RWPE2 (cell line): ENCODE measurements at regions not wholly inside any gene's neighbourhood (a gene's known extent, or its start where the extent isn't known, plus 50 kb on each side); places are given as distances from the start of the nearest gene placed in this dataset.

Source experiments
- ATAC-seq: fragments of 200-7000 bp; cut with Tn5 transposase; 3 replicates; pipeline ENCODE4 v1.9.1; 2021; ENCODE audit warnings: low read depth
- DNase-seq: peaks from one replicate; pipeline ENCODE4 v3.0.0-alpha.2; 2020; ENCODE audit warnings: low spot score
- H3K27ac ChIP-seq: fragments of 450-650 bp; 2 replicates; pipeline ENCODE4 v1.5.1; 2017; ENCODE audit warnings: mild to moderate bottlenecking; ENCODE audit not compliant: poor library complexity, severe bottlenecking
- H3K27me3 ChIP-seq: fragments of 250-450 bp; sonication (Bioruptor Pico); 2 replicates; pipeline ENCODE4 v1.5.1; 2021; ENCODE audit warnings: mild to moderate bottlenecking, moderate library complexity; ENCODE audit not compliant: insufficient read depth, poor library complexity, severe bottlenecking
- H3K36me3 ChIP-seq: fragments of 250-450 bp; sonication (Bioruptor Pico); 2 replicates; pipeline ENCODE4 v1.5.1; 2020; ENCODE audit warnings: low read depth, mild to moderate bottlenecking, moderate library complexity
- H3K4me1 ChIP-seq: fragments of 250-450 bp; sonication (Bioruptor Pico); 2 replicates; pipeline ENCODE4 v1.5.1; 2021; ENCODE audit warnings: mild to moderate bottlenecking, moderate library complexity; ENCODE audit not compliant: insufficient read depth, poor library complexity, severe bottlenecking
- H3K4me3 ChIP-seq: fragments of 250-450 bp; sonication (Bioruptor Pico); 2 replicates; pipeline ENCODE4 v1.5.1; 2021; ENCODE audit warnings: mild to moderate bottlenecking, moderate library complexity; ENCODE audit not compliant: severe bottlenecking
- H3K9me3 ChIP-seq: fragments of 250-450 bp; sonication (Bioruptor Pico); 2 replicates; pipeline ENCODE4 v1.5.1; 2021; ENCODE audit warnings: mild to moderate bottlenecking, moderate library complexity; ENCODE audit not compliant: severe bottlenecking
- CTCF ChIP-seq: fragments of 450-650 bp; IDR thresholded peaks from one replicate; pipeline ENCODE4 v1.5.1; 2017; ENCODE audit warnings: mild to moderate bottlenecking, moderate library complexity; ENCODE audit not compliant: poor library complexity, severe bottlenecking

GRCh38 chr4:19093951-19094350 is 1072.4 kb upstream of the LCORL start:
- Histone ChIP-seq H3K4me1 (no peaks in the 10 kb centered on the region), H3K4me3 (no peak overlapping the region), H3K27me3 (no peaks in the 10 kb centered on the region), H3K36me3 (no peaks in the 10 kb centered on the region), H3K27ac (no peak overlapping the region), H3K9me3 (no peaks in the 10 kb centered on the region)
- ATAC-seq (no peak), DNase-seq (no peak)
- no peak for TF ChIP-seq CTCF

GRCh38 chr4:19092797-19093196 is 1071.2 kb upstream of the LCORL start:
- TF ChIP-seq CTCF = no peak
- DNase-seq = no peak
- Histone ChIP-seq H3K4me1 (no peaks in the 10 kb centered on the region), H3K36me3 (no peaks in the 10 kb centered on the region), H3K9me3 (no peaks in the 10 kb centered on the region), H3K4me3 (no peak overlapping the region), H3K27ac (no peak overlapping the region), H3K27me3 (no peaks in the 10 kb centered on the region)
- no peak for ATAC-seq

- H3K4me1 ChIP-seq = no peaks in the 10 kb centered on the region
- no peak for ATAC-seq
- H3K27me3 ChIP-seq = no peaks in the 10 kb centered on the region
- H3K9me3 ChIP-seq = no peaks in the 10 kb centered on the region
- H3K27ac ChIP-seq = no peak overlapping the region
- H3K36me3 ChIP-seq = no peaks in the 10 kb centered on the region
- no peak overlapping the region for H3K4me3 ChIP-seq
- TF ChIP-seq CTCF = no peak
- no peak for DNase-seq
Observed at GRCh38 chr4:19074036-19074435, 1052.5 kb upstream of the LCORL start.

- Histone ChIP-seq H3K4me3 (no peak overlapping the region), H3K9me3 (no peaks in the 10 kb centered on the region), H3K27me3 (no peaks in the 10 kb centered on the region), H3K36me3 (no peaks in the 10 kb centered on the region), H3K4me1 (no peaks in the 10 kb centered on the region), H3K27ac (no peak overlapping the region)
- no peak for DNase-seq
- TF ChIP-seq CTCF = no peak
- ATAC-seq = no peak
Observed at GRCh38 chr4:19063662-19064061, 1042.1 kb upstream of the LCORL start.

- H3K27ac ChIP-seq = no peak overlapping the region
- H3K9me3 ChIP-seq = no peaks in the 10 kb centered on the region
- H3K36me3 ChIP-seq = no peaks in the 10 kb centered on the region
- no peak for TF ChIP-seq CTCF
- DNase-seq = no peak
- H3K4me1 ChIP-seq = no peaks in the 10 kb centered on the region
- no peak for ATAC-seq
- no peak overlapping the region for H3K4me3 ChIP-seq
- no peaks in the 10 kb centered on the region for H3K27me3 ChIP-seq
Observed at GRCh38 chr4:19054916-19055315, 1033.4 kb upstream of the LCORL start.
